HG02678 (cell line): ENCODE measurements at regions not wholly inside any gene's neighbourhood (a gene's known extent, or its start where the extent isn't known, plus 50 kb on each side); places are given as distances from the start of the nearest gene placed in this dataset.

Source experiments
- ATAC-seq: cut with Tn5 transposase; IDR thresholded peaks from one replicate; pipeline ENCODE4 v1.9.1; 2021; ENCODE audit warnings: mild to moderate bottlenecking, moderate library complexity; ENCODE audit not compliant: unreplicated experiment

DNA sequence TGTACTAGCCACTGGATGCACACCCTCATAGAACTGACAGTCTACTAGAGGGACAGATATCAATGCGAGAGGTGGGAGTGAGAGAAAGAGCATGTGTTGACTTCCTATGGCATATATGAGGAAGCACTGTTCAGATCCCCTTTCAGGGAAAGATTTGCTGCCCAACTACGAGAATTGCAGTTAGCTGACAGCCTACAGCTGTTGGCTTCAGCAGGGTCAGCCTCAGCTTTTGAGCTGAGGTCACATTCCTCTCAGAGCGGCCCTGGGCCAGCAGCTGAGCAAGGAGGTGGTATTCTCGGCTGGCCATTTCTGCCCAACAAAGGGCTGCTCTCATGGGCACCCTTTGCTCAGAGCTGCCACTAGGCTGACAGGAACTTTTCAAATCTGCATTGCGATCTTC, 580.2 kb downstream of the MID1IP1 start:
- no peak for ATAC-seq

DNA sequence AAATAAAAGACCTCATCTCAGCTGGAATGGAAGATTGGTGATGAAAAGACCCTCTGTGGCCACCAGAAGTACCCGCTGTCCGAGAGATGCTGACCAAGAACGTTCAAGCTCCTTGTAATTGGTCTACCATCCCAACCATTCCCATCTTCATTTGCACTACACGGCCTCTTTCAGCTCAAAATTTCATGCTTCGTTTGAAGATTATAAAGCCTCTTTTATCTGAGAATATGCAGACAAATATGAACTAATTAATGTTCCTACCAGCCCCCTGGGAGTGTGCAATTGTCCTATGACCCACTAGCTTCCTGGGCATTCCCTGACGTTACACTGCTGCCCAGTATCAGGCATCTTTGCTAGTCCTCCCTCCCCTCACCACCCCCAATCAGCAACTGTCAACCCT, 583.7 kb downstream of the MID1IP1 start:
- no peak for ATAC-seq

DNA sequence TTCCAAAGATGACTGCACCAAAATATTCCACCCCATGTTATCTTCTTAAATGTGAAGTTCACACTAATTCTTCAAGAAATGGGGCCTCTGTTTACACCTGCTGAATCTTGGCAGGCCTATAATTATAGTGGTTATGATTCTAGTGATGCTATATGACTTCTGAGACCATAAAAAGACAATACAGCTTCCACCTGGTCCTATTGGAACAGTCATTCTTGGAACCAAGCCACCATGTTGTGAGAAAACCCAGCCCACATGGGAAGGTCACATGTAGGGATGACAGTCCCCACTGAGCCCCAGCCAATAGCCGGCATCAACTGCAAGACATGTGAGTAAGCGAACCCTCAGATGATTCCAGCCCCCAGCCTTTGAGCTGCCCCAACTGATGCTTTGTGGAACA, 587.5 kb downstream of the MID1IP1 start:
- ATAC-seq = no peak

DNA sequence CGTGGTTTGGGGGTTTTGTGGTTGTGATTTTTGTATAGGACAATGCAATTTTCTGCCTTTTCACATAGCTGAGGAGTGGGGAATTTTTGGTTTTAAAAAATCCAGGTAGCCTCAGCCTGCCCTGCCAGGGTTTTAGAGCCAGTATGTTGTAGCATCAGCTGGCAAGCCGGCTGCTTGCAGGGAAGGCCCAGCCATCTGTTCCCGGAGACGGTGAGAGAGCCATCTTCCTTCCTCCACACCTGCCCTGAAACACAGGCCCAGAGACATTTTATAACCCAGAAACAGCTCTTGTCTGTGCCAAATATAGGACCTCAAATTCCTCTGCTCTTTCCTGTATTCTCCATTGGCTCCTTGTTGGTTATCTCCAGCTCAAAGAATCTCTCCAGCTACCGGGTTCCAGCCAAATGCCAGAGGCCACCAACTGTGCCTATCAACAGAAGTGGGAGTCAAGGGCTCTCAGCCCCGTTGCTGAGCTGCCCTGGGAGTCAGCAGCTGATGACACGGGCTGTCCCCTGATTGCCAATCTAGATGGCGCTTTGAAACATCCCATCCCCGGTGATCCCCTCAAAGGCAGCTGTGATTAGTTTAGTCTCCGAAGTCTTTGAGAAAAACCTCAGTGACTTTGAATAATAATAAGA, 595.2 kb downstream of the MID1IP1 start:
- ATAC-seq = no peak

DNA sequence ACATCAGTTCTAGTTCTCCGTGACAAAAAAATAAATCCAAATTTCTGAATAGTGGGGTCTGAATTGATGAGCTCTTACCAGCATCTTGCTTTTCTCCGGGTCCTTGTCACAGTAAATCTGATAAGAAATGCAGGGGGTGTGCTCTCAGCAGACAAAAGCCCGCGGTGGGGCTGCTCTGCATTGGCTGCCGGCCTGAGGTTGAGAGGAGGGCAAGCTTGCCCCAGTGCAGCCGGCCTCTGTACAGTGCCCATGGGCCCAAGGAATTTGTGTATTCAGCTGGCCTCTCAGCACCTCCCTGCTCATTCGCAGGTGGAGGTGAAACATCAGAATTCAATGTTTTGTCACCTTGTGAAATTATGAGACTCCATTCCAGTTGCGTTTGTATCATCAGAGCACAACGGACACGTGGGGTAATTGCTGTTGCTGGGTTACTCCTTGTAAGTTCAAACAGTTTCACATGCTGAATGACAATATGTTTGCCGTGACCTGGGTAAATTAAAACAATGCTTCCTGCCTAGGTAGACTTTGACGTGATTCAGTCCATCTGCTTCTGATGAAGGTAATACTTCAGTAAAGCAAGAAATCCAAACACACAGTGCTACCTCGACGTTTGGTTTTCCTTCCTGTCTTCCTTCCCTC, 596.4 kb downstream of the MID1IP1 start:
- ATAC-seq = no peak

DNA sequence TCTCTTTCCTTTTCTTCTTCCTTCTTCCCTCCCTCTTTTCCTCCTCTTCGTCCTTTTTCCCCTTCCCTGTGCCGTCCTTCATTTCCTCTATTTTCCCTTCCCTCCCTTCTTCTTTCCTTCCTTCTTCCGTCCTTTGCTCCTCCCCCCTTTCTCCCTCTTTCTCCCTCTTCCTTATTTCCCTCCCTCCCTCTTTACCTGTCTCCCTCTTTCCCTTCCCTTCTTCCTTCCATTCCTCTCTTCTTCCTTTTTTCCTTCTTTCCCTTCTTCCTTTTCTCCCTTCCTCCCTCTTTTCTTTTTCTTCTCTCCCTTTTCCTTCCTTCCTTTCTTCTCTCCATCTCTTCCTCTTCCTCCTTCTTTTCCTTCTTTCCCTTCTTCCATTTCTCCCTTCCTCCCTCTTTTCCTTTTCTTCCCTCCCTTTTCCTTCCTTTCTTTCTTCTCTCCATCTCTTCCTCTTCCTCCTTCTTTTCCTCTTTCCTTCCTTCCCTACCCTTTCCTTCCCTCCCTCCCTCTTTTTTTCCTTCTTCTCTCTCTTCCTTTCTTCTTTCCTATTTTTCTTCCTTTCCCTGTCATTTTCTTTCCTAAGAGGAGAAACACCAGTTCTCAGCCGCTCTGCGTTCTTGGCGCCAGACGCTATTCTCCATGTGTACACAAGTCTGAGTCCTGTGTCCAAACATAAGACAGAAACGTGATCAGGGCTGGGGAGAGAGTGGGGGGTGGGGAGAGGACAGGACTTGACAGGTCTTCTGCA, 597.1 kb downstream of the MID1IP1 start:
- ATAC-seq = no peak

DNA sequence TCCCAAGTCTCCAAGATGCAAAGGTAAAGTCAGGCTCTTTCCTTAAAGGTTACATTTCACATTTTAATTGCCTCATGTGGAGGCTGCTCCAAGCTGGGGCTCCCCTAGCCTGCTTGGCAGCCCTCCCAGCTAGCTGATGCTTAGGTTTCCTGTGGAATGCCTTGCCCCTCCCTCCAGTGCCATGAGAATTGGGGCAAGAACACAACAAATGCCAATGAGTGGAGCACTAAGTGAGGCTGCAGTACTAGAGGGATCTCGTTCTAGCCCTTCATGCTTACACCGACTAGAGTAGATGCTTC, 597.7 kb downstream of the MID1IP1 start:
- no peak for ATAC-seq

DNA sequence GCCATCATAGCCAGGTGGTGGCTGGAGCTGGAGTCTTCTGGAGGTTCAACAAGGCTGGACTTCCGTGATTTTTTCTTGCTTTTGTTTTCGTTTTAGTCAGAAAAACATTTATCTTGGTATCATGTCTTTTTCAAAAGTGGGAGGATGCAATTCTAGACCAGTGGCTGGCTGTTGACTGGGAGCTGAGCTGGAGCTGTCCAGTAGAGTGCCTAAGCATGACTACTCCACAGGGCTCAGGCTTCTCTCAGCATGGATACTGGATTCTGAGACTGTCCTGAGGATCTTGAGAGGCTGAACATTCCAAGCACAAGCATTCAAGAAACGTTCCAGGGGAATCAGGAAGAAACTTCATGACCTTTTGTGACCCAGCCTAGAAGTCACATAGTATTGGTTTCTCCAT, 598.1 kb downstream of the MID1IP1 start:
- ATAC-seq = no peak

DNA sequence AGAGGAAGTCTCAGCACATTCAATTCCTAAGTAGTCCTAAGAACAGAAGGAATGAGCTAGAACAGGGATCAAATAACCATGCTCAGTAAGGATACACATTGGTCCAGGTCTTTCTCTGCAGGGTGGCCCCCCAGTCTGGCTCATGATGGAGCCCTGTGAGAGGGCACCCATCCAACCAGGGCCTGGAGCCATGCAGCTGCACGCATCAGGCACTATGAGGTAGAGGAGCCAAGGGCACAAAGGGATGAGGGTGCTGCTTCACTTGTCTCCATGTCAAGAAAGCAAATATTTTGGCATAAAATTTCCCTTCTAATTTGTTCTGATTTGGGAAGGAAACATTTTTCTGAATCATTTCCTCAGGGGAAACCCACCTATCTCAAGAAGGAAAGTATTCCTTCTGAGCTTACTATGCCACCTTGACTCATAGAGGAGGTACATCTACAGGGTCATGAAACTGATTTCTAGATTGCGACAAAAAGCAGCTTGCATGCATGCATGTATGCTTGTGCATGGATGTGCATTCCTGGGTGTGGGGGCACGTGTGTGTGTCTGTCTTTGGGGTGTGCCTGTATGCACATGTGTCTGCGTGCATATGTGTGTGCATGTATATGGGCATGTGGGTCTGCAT, 600.3 kb downstream of the MID1IP1 start:
- ATAC-seq = no peak

DNA sequence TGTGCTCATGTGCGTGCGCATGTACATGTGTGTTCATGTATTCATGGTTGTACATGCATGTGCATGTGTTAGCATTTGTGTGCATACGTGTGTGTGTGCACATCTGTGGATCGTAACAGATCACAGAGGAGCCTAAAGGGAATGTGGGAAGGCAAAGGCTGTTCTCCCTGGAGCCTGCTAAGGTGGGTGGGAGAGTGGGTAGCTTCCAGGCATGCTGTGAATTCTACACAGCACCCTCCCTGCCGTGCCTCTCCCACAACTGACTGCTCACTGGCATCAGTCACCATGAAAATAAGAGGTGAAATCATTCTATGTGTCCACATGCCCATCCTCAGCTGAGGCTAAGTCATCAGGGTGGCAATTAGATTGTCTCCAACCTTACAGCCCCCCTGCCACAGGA, 600.9 kb downstream of the MID1IP1 start:
- no peak for ATAC-seq

DNA sequence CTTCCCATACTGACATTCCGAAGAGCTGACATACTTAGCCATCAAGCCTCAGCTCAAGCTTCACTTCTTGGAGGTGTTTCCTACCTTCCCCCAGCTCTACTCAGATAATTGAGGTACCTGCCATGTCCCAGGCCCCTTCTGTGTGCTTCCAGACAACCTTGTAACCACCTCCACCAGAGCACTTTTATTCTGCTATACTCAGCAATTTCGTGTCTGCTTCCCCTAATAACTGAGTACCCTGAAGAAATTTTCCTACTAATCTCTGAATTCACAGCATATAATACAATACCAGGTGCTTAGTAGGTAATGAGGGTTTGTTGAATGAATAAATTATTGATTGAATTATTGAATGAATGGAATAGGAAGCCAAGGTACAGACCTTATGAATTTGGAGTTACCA, 605.5 kb downstream of the MID1IP1 start:
- no peak for ATAC-seq

DNA sequence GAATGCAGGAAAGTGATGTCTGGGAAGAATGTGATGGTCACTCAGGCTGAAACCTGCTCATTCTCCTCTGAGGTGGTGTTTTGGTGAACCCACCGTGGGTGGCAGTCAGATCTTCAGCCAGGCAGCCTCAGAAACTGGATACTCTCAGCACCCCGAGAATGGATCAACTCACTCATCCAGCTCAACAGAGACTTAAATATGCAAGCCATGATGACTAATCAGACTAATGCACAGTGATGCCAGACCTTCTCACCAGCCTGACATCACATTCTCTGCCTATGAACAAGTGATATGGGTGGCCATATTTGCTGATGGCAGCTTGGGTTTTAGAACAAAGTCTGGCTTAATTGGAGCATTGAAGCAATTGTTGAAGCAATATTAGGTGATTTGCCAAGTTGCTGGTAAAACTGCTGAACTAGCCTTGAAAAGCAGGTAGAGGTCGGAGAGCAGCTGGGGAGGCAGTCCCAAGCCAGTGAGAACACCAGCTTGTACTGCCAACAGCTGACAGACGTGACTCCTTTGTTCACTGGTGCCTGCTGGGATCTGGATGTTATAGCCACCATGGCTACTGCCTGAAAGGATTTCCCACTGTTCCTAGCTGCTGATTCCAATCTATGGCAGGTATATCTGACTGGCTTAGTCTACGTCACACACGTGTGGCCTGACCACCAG, 608.1 kb downstream of the MID1IP1 start:
- no peak for ATAC-seq

DNA sequence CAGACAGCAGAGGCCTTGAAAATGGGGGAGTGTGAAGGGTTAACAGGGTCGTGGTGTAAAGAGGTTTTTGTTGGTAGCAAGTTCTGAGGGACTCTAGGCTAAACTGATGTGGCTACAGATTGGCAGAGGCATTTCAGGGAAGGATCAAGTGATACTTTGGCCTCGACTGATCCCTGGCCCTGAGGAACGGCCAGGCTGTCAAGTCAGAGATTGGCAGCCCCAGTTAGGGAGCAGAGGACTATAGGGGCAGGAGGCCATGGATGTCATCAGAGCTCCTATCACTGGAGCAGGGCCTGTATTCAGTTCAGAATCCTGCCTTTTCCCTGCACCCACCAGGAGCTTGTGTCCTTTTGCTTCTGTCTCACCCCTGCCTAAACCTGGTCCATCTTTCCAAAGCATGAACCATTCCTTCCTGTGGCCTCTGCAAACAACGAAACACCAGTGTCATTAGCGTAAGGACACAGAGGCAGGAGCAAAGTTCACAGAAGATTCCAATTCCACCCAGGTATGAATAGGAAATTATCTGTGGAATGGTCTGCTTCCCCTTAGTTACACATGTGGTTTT, 613.1 kb downstream of the MID1IP1 start:
- no peak for ATAC-seq

DNA sequence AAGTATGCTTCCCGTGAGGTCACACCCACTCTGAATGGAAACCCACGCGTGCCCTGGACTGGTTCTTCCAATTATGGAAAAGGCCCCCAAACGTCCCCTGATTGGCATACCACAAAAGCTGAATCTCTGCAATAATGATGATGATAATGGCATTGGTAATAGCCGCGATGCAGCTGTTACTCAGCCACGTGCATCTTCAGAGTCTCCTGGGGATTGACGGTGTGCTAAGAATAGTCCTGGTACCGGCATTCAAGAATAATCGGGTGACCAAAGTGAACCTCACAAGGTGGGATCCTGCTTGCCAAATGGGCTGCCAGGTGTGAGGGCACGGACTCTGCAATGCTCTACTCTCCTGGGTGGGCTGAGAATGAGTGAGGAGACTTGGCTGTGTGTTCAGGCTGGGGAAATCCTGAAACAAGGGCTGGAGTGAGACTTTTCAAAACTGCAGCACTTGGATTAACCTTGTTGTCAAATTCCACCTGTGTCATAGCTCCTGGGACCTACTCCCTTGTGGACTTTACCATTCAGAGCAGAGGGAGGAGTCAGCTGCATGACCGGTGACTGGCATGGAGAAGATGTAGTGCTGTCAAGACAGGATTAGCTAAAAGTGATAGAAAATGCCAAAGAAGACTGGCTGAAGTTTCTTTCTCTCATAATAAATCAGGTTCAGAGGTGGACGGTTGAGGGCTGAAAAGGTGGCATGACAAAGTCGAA, 615.4 kb downstream of the MID1IP1 start:
- ATAC-seq = no peak

DNA sequence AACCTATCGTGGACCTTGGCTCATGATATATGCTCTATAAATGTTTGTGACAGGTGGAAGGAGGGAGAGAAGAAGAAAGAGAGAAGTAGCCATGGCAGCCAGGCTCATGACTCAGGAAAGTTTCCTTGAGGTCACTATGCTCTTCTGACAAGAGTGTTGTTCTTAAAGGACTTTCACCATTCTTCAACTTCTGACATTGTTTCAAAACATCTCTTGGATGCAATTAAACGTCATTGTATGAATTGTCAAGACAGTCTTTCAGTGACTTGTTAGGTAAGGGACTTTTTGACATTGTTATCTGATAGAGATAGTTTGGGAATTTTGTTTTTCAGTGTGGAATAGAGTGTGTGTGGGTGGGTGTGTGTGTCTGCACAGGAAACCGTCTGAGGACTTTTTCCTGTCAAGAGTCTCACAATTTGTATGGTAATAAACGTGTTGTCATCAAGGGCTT, 617.0 kb downstream of the MID1IP1 start:
- ATAC-seq = no peak

DNA sequence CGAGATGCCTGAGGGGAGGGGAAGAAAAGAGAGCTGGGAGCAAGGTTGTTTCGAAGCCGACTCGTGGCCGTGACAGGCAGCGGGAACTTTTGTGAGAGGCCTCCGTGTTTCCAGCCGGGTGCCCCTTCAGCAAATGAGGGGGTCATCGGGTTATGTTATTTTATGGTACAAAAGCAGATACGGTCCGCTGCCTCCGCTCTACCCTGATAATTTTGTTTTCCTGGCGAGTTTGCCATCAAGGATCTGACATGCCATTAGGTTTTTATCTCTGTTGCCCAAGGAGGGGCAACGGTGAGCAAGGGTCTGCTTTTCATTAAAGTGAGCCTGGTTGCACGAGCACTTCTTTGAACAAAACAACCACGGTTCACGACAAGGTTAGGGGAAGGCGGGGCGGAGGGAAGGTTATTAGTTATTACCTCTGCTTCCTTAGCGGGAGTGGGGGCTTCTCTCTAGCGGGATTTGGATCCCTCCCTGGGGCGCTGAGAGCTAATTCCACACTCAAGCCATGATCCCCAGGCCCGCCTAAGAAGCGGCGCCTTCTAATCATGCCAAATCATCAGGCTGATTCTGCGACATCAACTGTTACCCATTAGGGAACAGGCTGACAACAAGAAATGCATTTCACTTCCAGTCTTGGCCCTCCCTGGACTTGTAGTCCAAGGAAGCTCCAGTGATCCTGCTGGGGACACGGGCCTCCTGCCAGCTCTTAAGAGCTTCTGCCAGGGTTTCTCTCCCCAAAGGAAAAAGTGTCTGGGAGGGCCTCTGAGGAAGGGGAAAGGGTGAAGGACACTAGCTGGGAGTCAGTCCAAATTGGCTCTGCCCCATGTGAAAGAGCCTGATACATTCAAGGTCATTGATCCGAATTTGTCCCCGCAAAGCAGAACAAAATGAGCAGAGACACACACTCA, 617.7 kb downstream of the MID1IP1 start:
- no peak for ATAC-seq

DNA sequence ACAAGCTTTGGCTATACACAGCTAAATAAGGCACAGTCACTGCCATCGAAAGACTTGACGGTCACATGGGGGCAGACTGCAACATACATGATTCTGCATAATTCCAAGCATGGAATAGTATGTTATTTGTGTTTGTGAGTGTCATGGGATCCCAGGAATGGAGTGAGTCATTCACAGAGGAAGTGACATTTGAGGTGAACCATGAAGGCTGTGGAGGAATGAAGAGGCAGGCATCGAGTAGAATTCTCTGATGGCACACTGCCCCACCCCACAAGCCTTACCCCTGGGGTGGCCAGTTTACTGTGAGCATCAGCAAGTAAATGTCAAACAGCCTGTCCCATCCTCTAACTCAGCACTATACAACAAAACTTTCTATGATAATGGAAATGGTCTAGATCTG, 619.7 kb downstream of the MID1IP1 start:
- ATAC-seq = no peak

DNA sequence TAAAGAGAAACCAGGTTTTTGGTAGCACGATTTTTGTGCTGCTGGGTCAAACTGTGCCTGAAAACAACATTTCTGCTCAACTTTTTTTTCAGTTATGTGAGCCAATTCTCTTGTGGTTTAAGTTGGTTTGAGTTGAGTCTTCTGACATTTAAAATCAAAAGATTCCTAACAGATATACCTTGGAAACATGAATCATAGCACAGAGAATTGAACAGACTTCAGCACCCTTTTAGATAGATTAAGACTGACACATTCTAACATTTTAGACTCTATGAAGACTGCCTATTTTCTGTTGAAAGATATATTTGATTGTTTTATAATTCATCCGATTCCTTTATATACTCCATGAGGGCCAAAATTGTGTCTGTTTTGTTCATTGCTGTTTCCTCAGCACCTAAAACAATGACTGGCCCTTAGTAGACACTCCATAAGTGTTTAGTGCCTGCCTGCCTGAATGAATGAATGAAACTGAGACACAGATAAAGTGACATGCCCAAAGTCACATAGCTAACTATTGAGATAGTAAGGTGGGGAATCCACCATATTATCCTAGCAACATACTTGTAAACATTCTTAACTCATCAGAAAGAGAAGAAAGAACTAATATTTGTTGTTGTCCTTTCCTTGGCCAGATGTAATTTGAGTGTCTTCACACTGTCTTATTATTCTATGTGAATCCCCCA, 624.0 kb downstream of the MID1IP1 start:
- ATAC-seq = no peak

DNA sequence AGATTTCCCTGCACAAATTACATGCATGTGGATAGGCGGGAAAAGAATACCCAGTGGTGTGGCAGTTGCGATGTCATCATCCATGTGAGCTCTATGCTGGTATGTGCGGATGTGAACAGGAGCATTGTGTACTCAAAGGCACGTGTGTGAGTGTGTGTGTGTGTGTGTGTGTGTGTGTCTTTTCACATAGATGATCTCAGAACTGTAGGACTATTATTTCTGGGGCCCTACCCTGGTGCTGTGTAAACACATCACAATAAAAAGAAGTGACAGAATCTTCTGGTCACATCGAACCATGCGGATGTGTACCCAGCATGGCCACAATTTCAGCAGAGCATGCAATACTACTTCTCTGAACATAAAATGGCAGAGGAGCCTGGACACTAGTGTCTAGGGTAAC, 624.8 kb downstream of the MID1IP1 start:
- ATAC-seq = no peak
